ENCODE measurements at regions not wholly inside any gene's neighbourhood (a gene's known extent, or its start where the extent isn't known, plus 50 kb on each side); places are given as distances from the start of the nearest gene placed in this dataset.
"Not testable (repeated sequence)": the region's sequence is repeated elsewhere in the genome, so short reads cannot be mapped to it uniquely, and the experiment has no call there.

- TF ChIP-seq CTCF, EP300, POLR2A, POLR2AphosphoS5 (IDR thresholded peaks at IDR 0.05): not testable (repeated sequence)
Observed at GRCh38 chr21:5067326-5068048, 5453.9 kb upstream of the TPTE start.

Measured in gastroesophageal sphincter (tissue), 3 donors.